Endothelial cell of umbilical vein (primary cell): ENCODE measurements at regions not wholly inside any gene's neighbourhood (a gene's known extent, or its start where the extent isn't known, plus 50 kb on each side); places are given as distances from the start of the nearest gene placed in this dataset.

Experiments used
- BruUV-seq: library from RNA; stranded (reverse); fragments of 400-500 nt; replicated peaks from 2 replicates; lab custom pipeline; 2021; lab: Mats Ljungman, UMichigan
- CTCF ChIA-PET: fragments of 300-600, 350-600 bp; sonication (Branson Sonifier 250); formaldehyde crosslinking; loops from one replicate; lab custom pipeline; 2021; ENCODE audit warnings: antibody characterized with exemption, inconsistent platforms; lab: Charles Lee
- POLR2A ChIA-PET: fragments of 300-600, 350-600 bp; sonication (Branson Sonifier 250); formaldehyde crosslinking; loops from one replicate; lab custom pipeline; 2021; ENCODE audit warnings: antibody characterized with exemption, inconsistent platforms; lab: Charles Lee
- DNase-seq: peaks from one replicate; pipeline ENCODE4 v3.0.0-alpha.2; 2011; ENCODE audit warnings: low read depth, low spot score
- FAIRE-seq: peaks from 2 replicates; lab custom pipeline; 2011; peaks lifted over from hg19 to GRCh38; lab: Jason Lieb, UNC
- H2AFZ ChIP-seq: 2 replicates; pipeline ENCODE4 v1.6.0; 2012; ENCODE audit warnings: low read depth, low read length, control low read depth, inconsistent platforms
- H3K27ac ChIP-seq: 2 replicates; pipeline ENCODE4 v1.5.1; 2011; ENCODE audit warnings: low read depth, mild to moderate bottlenecking, control low read depth, low read length, moderate library complexity; ENCODE audit not compliant: insufficient read depth
- H3K27me3 ChIP-seq, 2 experiments: 2 replicates each; pipeline versions ENCODE4 v1.6.0 to v1.6.1; 2011; ENCODE audit warnings: low read length in 2 of 2, mixed read lengths in 1 of 2; ENCODE audit not compliant: control insufficient read depth in 2 of 2, insufficient read depth in 2 of 2
- H3K36me3 ChIP-seq, 2 experiments: 2 replicates in 1 of 2; 3 replicates in 1 of 2; pipeline ENCODE4 v1.5.1; 2011; ENCODE audit warnings: low read length in 2 of 2, mild to moderate bottlenecking in 1 of 2, moderate library complexity in 1 of 2; ENCODE audit not compliant: control insufficient read depth in 2 of 2, insufficient read depth in 2 of 2; ENCODE audit errors: extremely low read depth in 1 of 2
- H3K4me1 ChIP-seq: 3 replicates; pipeline ENCODE4 v1.5.1; 2011; ENCODE audit warnings: mild to moderate bottlenecking, low read length; ENCODE audit not compliant: control insufficient read depth, insufficient read depth; ENCODE audit errors: extremely low read depth
- H3K4me2 ChIP-seq: 2 replicates; pipeline ENCODE4 v1.6.1; 2011; ENCODE audit warnings: low read length, control low read depth, mixed read lengths; ENCODE audit not compliant: insufficient read depth
- H3K4me3 ChIP-seq, 3 experiments: fragments of 200-600 bp in 1 of 3; sonication (generic), shearing (Covaris generic) in 1 of 3; replicated peaks in 1 of 3; 2 replicates each; pipeline ENCODE4 v1.5.1; 2011 to 2016; ENCODE audit warnings: control low read depth in 3 of 3, low read length in 3 of 3, mild to moderate bottlenecking in 2 of 3, inconsistent platforms in 1 of 3, low read depth in 1 of 3, moderate library complexity in 1 of 3; ENCODE audit not compliant: insufficient read depth in 1 of 3
- H3K79me2 ChIP-seq: 2 replicates; pipeline ENCODE4 v1.6.0; 2012; ENCODE audit warnings: low read length, inconsistent platforms; ENCODE audit not compliant: control insufficient read depth, insufficient read depth
- H3K9ac ChIP-seq: replicated peaks from 2 replicates; pipeline ENCODE3; 2011; ENCODE audit warnings: low read length, control low read depth; ENCODE audit not compliant: insufficient read depth; ENCODE audit errors: extremely low read depth
- H3K9me1 ChIP-seq: replicated peaks from 3 replicates; pipeline ENCODE4 v1.6.0; 2011; ENCODE audit warnings: mild to moderate bottlenecking, low read length; ENCODE audit not compliant: control insufficient read depth, insufficient read depth; ENCODE audit errors: extremely low read depth
- H3K9me3 ChIP-seq: replicated peaks from 2 replicates; pipeline ENCODE4 v1.5.1; 2012; ENCODE audit warnings: low read length, inconsistent platforms; ENCODE audit not compliant: control insufficient read depth, insufficient read depth
- H4K20me1 ChIP-seq: replicated peaks from 2 replicates; pipeline ENCODE3; 2011; ENCODE audit warnings: mild to moderate bottlenecking, low read length; ENCODE audit not compliant: control insufficient read depth, insufficient read depth; ENCODE audit errors: extremely low read depth
- EZH2 ChIP-seq: IDR thresholded peaks from 2 replicates; pipeline ENCODE4 v1.6.1; 2012; ENCODE audit warnings: borderline replicate concordance, low read depth, mild to moderate bottlenecking, moderate library complexity, low read length, inconsistent platforms; ENCODE audit not compliant: severe bottlenecking
- FOS ChIP-seq: IDR thresholded peaks from 2 replicates; pipeline ENCODE4 v1.6.1; 2011; ENCODE audit warnings: mild to moderate bottlenecking, low read length, moderate library complexity, borderline replicate concordance; ENCODE audit not compliant: insufficient read depth
- GATA2 ChIP-seq: IDR thresholded peaks from 2 replicates; pipeline ENCODE4 v1.7.0; 2011; ENCODE audit warnings: low read depth, mild to moderate bottlenecking, moderate library complexity, mixed read lengths, low read length; ENCODE audit not compliant: insufficient read length, insufficient read depth
- JUN ChIP-seq: IDR thresholded peaks from 2 replicates; pipeline ENCODE4 v1.6.1; 2011; ENCODE audit warnings: borderline replicate concordance, low read depth; ENCODE audit not compliant: insufficient read length, insufficient read depth
- MYC ChIP-seq: IDR thresholded peaks from one replicate; pipeline ENCODE4 v1.6.1; 2011; ENCODE audit warnings: mild to moderate bottlenecking, low read depth, low read length
- POLR2A ChIP-seq: IDR thresholded peaks from 2 replicates; pipeline ENCODE4 v1.6.1; 2012; ENCODE audit warnings: low read depth, mild to moderate bottlenecking, control low read depth, low read length
- POLR2AphosphoS5 ChIP-seq: IDR thresholded peaks from 2 replicates; pipeline ENCODE4 v1.6.1; 2012; ENCODE audit warnings: low read depth, mild to moderate bottlenecking, control low read depth, low read length, moderate library complexity; ENCODE audit not compliant: insufficient read depth
- dilution Hi-C: fragments of 300-500 bp; cut with MboI; formaldehyde crosslinking; loops from one replicate; pipeline ENCODE4 v1.15.0; 2019; ENCODE audit warnings: low sequenced_read_pairs; ENCODE audit not compliant: extremely low pct_ligation_motif_present
- intact Hi-C: fragments of 100-400 bp; cut with micrococcal nuclease; formaldehyde crosslinking; loops from one replicate; pipeline ENCODE4 v1.10.0; 2022
- TF ChIP-seq, protein P1 (sequence below): IDR thresholded peaks from 2 replicates; pipeline ENCODE4 v1.6.1; 2011; ENCODE audit not compliant: insufficient read depth, insufficient read length
- TF ChIP-seq, protein P2 (sequence below), 2 donors: IDR thresholded peaks; 1 replicate in 1 of 2; 2 replicates in 1 of 2; pipeline ENCODE4 v1.5.1; 2011; ENCODE audit warnings: low read length in 2 of 2, mild to moderate bottlenecking in 2 of 2, moderate library complexity in 2 of 2, control low read depth in 1 of 2, inconsistent platforms in 1 of 2, low read depth in 1 of 2; ENCODE audit not compliant: insufficient read depth in 1 of 2; ENCODE audit errors: extremely low read depth in 1 of 2

DNA sequence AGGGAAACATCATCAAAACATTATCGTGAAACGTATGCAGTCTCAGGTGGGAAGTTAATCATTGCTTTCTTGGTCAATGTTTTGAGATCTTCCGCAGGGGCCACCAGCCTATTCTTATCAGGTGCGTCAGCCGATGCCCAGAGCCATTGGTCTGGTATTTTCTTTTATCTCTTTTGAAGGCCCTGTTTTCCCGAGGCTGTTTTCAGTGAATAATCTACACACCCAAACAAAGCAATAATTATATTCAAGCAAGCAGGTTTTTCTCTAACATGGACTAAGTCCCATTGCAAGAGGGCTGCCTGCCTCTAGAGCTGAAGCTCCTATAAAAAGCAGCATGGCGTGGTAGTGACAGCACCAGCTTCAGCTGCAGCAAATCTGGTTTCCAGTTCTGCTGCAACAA lies 430.0 kb upstream of the ID2 start:
- ChIA-PET CTCF (no interaction called here), POLR2A (no interaction called here)
- no peaks in the 10 kb centered on the region for H3K36me3 ChIP-seq
- no peak for FAIRE-seq
- no peaks in the 10 kb centered on the region for H3K79me2 ChIP-seq
- H2AFZ ChIP-seq = no peak overlapping the region
- H3K9me1 ChIP-seq = no peaks in the 10 kb centered on the region
- BruUV-seq = no TSS peak
- no peaks in the 10 kb centered on the region for H3K9me3 ChIP-seq
- H3K4me2 ChIP-seq = no peak overlapping the region
- dilution Hi-C loops = no loop called here
- no peak overlapping the region for H3K9ac ChIP-seq
- H3K4me3 ChIP-seq = no peak overlapping the region
- DNase-seq = no peak
- TF ChIP-seq EZH2 = no peak
- TF ChIP-seq MYC = no peak
- no peak for TF ChIP-seq GATA2
- TF ChIP-seq, protein P1, sequence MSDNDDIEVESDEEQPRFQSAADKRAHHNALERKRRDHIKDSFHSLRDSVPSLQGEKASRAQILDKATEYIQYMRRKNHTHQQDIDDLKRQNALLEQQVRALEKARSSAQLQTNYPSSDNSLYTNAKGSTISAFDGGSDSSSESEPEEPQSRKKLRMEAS = no peak
- no peak for TF ChIP-seq POLR2AphosphoS5
- TF ChIP-seq FOS = no peak
- TF ChIP-seq, protein P2, sequence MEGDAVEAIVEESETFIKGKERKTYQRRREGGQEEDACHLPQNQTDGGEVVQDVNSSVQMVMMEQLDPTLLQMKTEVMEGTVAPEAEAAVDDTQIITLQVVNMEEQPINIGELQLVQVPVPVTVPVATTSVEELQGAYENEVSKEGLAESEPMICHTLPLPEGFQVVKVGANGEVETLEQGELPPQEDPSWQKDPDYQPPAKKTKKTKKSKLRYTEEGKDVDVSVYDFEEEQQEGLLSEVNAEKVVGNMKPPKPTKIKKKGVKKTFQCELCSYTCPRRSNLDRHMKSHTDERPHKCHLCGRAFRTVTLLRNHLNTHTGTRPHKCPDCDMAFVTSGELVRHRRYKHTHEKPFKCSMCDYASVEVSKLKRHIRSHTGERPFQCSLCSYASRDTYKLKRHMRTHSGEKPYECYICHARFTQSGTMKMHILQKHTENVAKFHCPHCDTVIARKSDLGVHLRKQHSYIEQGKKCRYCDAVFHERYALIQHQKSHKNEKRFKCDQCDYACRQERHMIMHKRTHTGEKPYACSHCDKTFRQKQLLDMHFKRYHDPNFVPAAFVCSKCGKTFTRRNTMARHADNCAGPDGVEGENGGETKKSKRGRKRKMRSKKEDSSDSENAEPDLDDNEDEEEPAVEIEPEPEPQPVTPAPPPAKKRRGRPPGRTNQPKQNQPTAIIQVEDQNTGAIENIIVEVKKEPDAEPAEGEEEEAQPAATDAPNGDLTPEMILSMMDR (IDR thresholded peaks at IDR 0.05; ENCODE audit: extremely low read depth in 1 of 2, insufficient read depth in 1 of 2, low read depth in 1 of 2, low read length in 2 of 2) = no peak
- no peak for TF ChIP-seq JUN
- TF ChIP-seq POLR2A = no peak
- H4K20me1 ChIP-seq = no peaks in the 10 kb centered on the region
- H3K4me1 ChIP-seq = no peaks in the 10 kb centered on the region
- no peak overlapping the region for H3K27ac ChIP-seq
- no peaks in the 10 kb centered on the region for H3K27me3 ChIP-seq
- intact Hi-C loops = no loop called here
